WI38 (cell line): ENCODE measurements at regions not wholly inside any gene's neighbourhood (a gene's known extent, or its start where the extent isn't known, plus 50 kb on each side); places are given as distances from the start of the nearest gene placed in this dataset.

Experiments
- H3K4me3 ChIP-seq: 2 replicates; pipeline ENCODE4 v1.5.1; 2011; ENCODE audit warnings: low read depth, mild to moderate bottlenecking, control low read depth, low read length
- CTCF ChIP-seq: IDR thresholded peaks from 2 replicates; pipeline ENCODE4 v1.5.1; 2012; ENCODE audit warnings: low read depth, mild to moderate bottlenecking, control low read depth, low read length

- TF ChIP-seq CTCF: no peak
- no peak overlapping the region for H3K4me3 ChIP-seq
Measured at GRCh38 chr7:84471576-84471975, 277.0 kb upstream of the SEMA3A start.

GRCh38 chr7:84469034-84469433 is 274.4 kb upstream of the SEMA3A start:
- no peak overlapping the region for H3K4me3 ChIP-seq
- TF ChIP-seq CTCF: no peak

GRCh38 chr7:84462259-84462658 is 267.7 kb upstream of the SEMA3A start:
- TF ChIP-seq CTCF: no peak
- H3K4me3 ChIP-seq: no peak overlapping the region

DNA sequence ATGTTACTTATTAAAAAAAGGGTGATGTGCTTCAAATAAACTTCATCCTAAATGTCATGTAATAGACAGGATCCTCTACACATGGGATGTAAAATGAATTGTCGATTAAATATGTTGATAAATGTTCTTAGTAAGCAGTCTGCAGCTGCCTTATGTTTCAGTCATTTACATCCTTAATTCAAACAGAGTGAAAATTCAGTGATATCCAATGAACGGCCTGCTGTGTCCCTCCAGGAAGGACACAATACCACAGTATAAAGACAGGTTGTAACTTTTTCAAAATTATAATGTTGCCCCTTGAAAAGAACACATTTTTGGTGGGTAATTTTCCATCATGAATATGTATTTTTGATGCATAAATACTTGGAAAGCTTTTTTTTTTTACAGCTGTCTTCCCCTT is 266.5 kb upstream of the SEMA3A start:
- H3K4me3 ChIP-seq: no peak overlapping the region
- TF ChIP-seq CTCF: no peak

DNA sequence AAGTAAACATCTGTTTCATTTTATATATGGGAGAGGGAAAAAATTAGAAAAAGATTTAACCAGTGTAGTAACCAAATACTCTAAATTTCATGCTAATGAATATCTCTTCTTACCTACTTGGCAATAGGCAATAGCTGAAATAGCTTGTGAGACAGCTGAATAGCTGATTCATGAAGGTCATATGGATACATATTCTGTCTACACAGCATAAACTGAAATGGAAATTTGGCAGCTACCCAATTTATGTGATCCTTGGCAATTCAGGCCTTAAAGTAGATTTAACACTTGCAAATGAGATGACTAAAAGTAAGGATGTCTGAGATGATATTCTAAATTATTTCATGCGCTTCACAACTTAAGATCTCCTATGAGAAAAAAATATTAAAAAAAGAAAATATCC is 261.2 kb upstream of the SEMA3A start:
- TF ChIP-seq CTCF: no peak
- H3K4me3 ChIP-seq: no peak overlapping the region

- TF ChIP-seq CTCF: no peak
- H3K4me3 ChIP-seq: no peak overlapping the region
Measured at GRCh38 chr7:84454174-84454959, 259.8 kb upstream of the SEMA3A start.

DNA sequence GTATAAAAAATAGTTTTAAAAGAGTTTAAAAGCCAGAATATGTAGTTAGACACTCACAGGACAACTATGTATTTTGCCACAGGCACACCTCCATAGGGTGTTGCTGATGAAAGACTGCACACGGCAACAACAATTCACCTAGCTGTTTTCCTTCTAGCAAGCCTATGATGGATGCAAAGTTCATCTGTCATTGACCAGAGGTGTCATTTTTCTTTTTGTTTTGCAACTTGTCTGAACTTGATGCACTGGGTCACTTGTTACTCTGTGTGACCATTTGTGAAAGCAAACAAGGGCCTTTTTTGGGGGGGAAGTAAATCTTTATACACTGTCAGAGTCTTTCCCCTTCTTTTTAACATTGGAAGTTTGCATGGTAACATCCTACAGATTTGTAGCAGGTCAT is 258.0 kb upstream of the SEMA3A start:
- H3K4me3 ChIP-seq: no peak overlapping the region
- TF ChIP-seq CTCF: no peak
